GM23338 (cell line): ENCODE measurements at regions not wholly inside any gene's neighbourhood (a gene's known extent, or its start where the extent isn't known, plus 50 kb on each side); places are given as distances from the start of the nearest gene placed in this dataset.

Experiments
- ATAC-seq: fragments of 200-7000 bp; cut with Tn5 transposase; 3 replicates; pipeline ENCODE4 v1.9.1; 2020
- DNase-seq: peaks from one replicate; pipeline ENCODE4 v3.0.0-alpha.2; 2015; ENCODE audit warnings: low spot score
- H2AFZ ChIP-seq: fragments of 200-600 bp; sonication (generic); 2 replicates; pipeline ENCODE4 v1.8.0; 2016; ENCODE audit warnings: antibody characterized with exemption, mild to moderate bottlenecking, moderate library complexity
- H3F3A ChIP-seq: fragments of 200-600 bp; sonication (generic); replicated peaks from 2 replicates; pipeline ENCODE4 v1.8.0; 2017; ENCODE audit warnings: antibody characterized with exemption, mixed run types, low read depth
- H3K27ac ChIP-seq: fragments of 200-600 bp; sonication (generic); 2 replicates; pipeline ENCODE4 v1.6.1; 2016; ENCODE audit warnings: low read depth
- H3K27me3 ChIP-seq: fragments of 200-600 bp; sonication (generic); 2 replicates; pipeline ENCODE4 v1.8.0; 2016; ENCODE audit warnings: mild to moderate bottlenecking, mixed run types, moderate library complexity; ENCODE audit not compliant: insufficient read depth
- H3K36me3 ChIP-seq: fragments of 200-600 bp; sonication (generic); 2 replicates; pipeline ENCODE4 v1.8.0; 2016; ENCODE audit warnings: mild to moderate bottlenecking; ENCODE audit not compliant: insufficient read depth
- H3K4me1 ChIP-seq: fragments of 200-600 bp; sonication (generic); 2 replicates; pipeline ENCODE4 v1.8.0; 2016; ENCODE audit warnings: mild to moderate bottlenecking, moderate library complexity; ENCODE audit not compliant: insufficient read depth
- H3K4me2 ChIP-seq: fragments of 200-600 bp; sonication (generic); 2 replicates; pipeline ENCODE4 v1.7.1; 2017; ENCODE audit warnings: mixed run types
- H3K4me3 ChIP-seq: fragments of 200-600 bp; sonication (generic); 2 replicates; pipeline ENCODE4 v1.6.1; 2016; ENCODE audit warnings: mixed run types
- H3K79me2 ChIP-seq: fragments of 200-600 bp; sonication (generic); replicated peaks from 2 replicates; pipeline ENCODE4 v1.8.0; 2017; ENCODE audit warnings: mild to moderate bottlenecking; ENCODE audit not compliant: insufficient read depth
- H3K9me2 ChIP-seq: fragments of 200-600 bp; sonication (generic); 2 replicates; pipeline ENCODE4 v1.8.0; 2017; ENCODE audit not compliant: insufficient read depth
- H4K20me1 ChIP-seq: fragments of 200-600 bp; sonication (generic); replicated peaks from 2 replicates; pipeline ENCODE4 v1.8.0; 2017; ENCODE audit warnings: mild to moderate bottlenecking; ENCODE audit not compliant: insufficient read depth
- H3K27ac Mint-ChIP-seq: 2 replicates; pipeline ENCODE4 v1.8.0; 2020; ENCODE audit warnings: inconsistent platforms, mild to moderate bottlenecking, moderate library complexity, mixed read lengths
- H3K27me3 Mint-ChIP-seq: 3 replicates; pipeline ENCODE4 v1.8.0; 2022; ENCODE audit warnings: low read depth, mild to moderate bottlenecking, moderate library complexity, mixed read lengths, inconsistent platforms; ENCODE audit not compliant: insufficient read depth, poor library complexity
- H3K36me3 Mint-ChIP-seq: 3 replicates; pipeline ENCODE4 v1.8.0; 2021; ENCODE audit warnings: low read depth, mild to moderate bottlenecking, inconsistent platforms, moderate library complexity, mixed read lengths
- H3K4me1 Mint-ChIP-seq: 3 replicates; pipeline ENCODE4 v1.8.0; 2020; ENCODE audit warnings: mild to moderate bottlenecking, inconsistent platforms, mixed read lengths
- H3K4me3 Mint-ChIP-seq: 3 replicates; pipeline ENCODE4 v1.8.0; 2021; ENCODE audit warnings: moderate library complexity, mild to moderate bottlenecking, inconsistent platforms, mixed read lengths
- H3K9me3 Mint-ChIP-seq: 3 replicates; pipeline ENCODE4 v1.8.0; 2020; ENCODE audit warnings: moderate library complexity, mild to moderate bottlenecking, inconsistent platforms, mixed read lengths
- CTCF ChIP-seq, 2 experiments: fragments of 200-600 bp in 1 of 2; sonication (generic) in 1 of 2; conservative IDR thresholded peaks; 2 replicates each; pipeline versions ENCODE4 v1.5.1 to v1.6.1; 2016 to 2017; ENCODE audit warnings: antibody characterized with exemption in 2 of 2, low read depth in 2 of 2, mild to moderate bottlenecking in 2 of 2, moderate library complexity in 1 of 2
- ETS1 ChIP-seq: IDR thresholded peaks from 2 replicates; pipeline ENCODE4 v1.6.1; 2016; ENCODE audit warnings: antibody characterized with exemption
- EZH2 ChIP-seq: fragments of 200-600 bp; sonication (generic); IDR thresholded peaks from one replicate; pipeline ENCODE4 v1.8.0; 2017; ENCODE audit warnings: antibody characterized with exemption, mild to moderate bottlenecking, low read depth; ENCODE audit not compliant: unreplicated experiment
- EZH2phosphoT487 ChIP-seq: fragments of 200-600 bp; sonication (generic); IDR thresholded peaks from one replicate; pipeline ENCODE4 v1.8.1; 2018; ENCODE audit warnings: antibody characterized with exemption; ENCODE audit not compliant: unreplicated experiment
- JUNB ChIP-seq: IDR thresholded peaks from one replicate; pipeline ENCODE4 v1.6.1; 2016; ENCODE audit warnings: antibody characterized with exemption; ENCODE audit not compliant: unreplicated experiment
- NANOG ChIP-seq: IDR thresholded peaks from 2 replicates; pipeline ENCODE4 v1.6.1; 2016; ENCODE audit warnings: antibody characterized with exemption, borderline replicate concordance
- POLR2AphosphoS5 ChIP-seq: IDR thresholded peaks from 2 replicates; pipeline ENCODE4 v1.6.1; 2016; ENCODE audit warnings: antibody characterized with exemption, low read depth
- REST ChIP-seq: IDR thresholded peaks from one replicate; pipeline ENCODE4 v1.6.1; 2018; ENCODE audit warnings: antibody characterized with exemption; ENCODE audit not compliant: unreplicated experiment
- ZNF331 ChIP-seq: fragments of 250-450 bp; sonication (Bioruptor Pico); IDR thresholded peaks from 2 replicates; pipeline ENCODE4 v1.5.0; 2020; ENCODE audit warnings: low read depth, mild to moderate bottlenecking, moderate library complexity

- TF ChIP-seq POLR2AphosphoS5 = no peak
- no peak for TF ChIP-seq ETS1
- TF ChIP-seq NANOG = no peak
- no peak for TF ChIP-seq EZH2
- TF ChIP-seq REST = no peak
- Histone ChIP-seq H3K4me1 (peaks cover 5% of the 10 kb centered on the region; the same call in 1 of the 2 replicates), H3K27me3 (no peaks in the 10 kb centered on the region), H4K20me1 (no peaks in the 10 kb centered on the region), H3K4me3 (no peak overlapping the region), H3K9me2 (no peaks in the 10 kb centered on the region), H3K79me2 (no peaks in the 10 kb centered on the region), H2AFZ (no peak overlapping the region), H3F3A (no peaks in the 10 kb centered on the region), H3K27ac (no peak overlapping the region), H3K36me3 (no peaks in the 10 kb centered on the region), H3K4me2 (no peak overlapping the region)
- no peak overlapping the region for H3K27ac Mint-ChIP-seq
- H3K9me3 Mint-ChIP-seq = no peaks in the 10 kb centered on the region
- H3K4me3 Mint-ChIP-seq = no peak overlapping the region
- no peak for DNase-seq
- no peak for ATAC-seq
- peaks cover 5% of the 10 kb centered on the region; the same call in 1 of the 3 replicates for H3K4me1 Mint-ChIP-seq
- H3K27me3 Mint-ChIP-seq = peaks cover 1% of the 10 kb centered on the region
- no peaks in the 10 kb centered on the region for H3K36me3 Mint-ChIP-seq
Measured at GRCh38 chr3:69650066-69650419, 89.2 kb upstream of the MITF start.

- H3K27ac Mint-ChIP-seq = no peak overlapping the region
- Histone ChIP-seq H3K36me3 (no peaks in the 10 kb centered on the region), H3K4me1 (peaks cover 5% of the 10 kb centered on the region; the same call in 1 of the 2 replicates), H3K79me2 (no peaks in the 10 kb centered on the region), H3K27ac (0 out of 2 replicates have a peak overlapping the region, but pooled peaks have one; percentile 43), H3K4me3 (no peak overlapping the region), H3F3A (no peaks in the 10 kb centered on the region), H4K20me1 (no peaks in the 10 kb centered on the region), H3K4me2 (no peak overlapping the region), H3K27me3 (no peaks in the 10 kb centered on the region), H3K9me2 (no peaks in the 10 kb centered on the region), H2AFZ (peak overlapping the region; percentile 75)
- peaks cover 1% of the 10 kb centered on the region for H3K27me3 Mint-ChIP-seq
- peaks cover 5% of the 10 kb centered on the region; the same call in 1 of the 3 replicates for H3K4me1 Mint-ChIP-seq
- DNase-seq (no peak), ATAC-seq (no peak)
- no peaks in the 10 kb centered on the region for H3K36me3 Mint-ChIP-seq
- H3K9me3 Mint-ChIP-seq = no peaks in the 10 kb centered on the region
- no peak overlapping the region for H3K4me3 Mint-ChIP-seq
- no peak for TF ChIP-seq JUNB
- TF ChIP-seq ZNF331 = no peak
- TF ChIP-seq EZH2phosphoT487 = no peak
- TF ChIP-seq CTCF (conservative IDR thresholded peaks at IDR 0.05; ENCODE audit: low read depth in 2 of 2) = no peak
Measured at GRCh38 chr3:69649120-69650065, 89.9 kb upstream of the MITF start.
